ENCODE measurements at regions not wholly inside any gene's neighbourhood (a gene's known extent, or its start where the extent isn't known, plus 50 kb on each side); places are given as distances from the start of the nearest gene placed in this dataset.
"Not testable (repeated sequence)": the region's sequence is repeated elsewhere in the genome, so short reads cannot be mapped to it uniquely, and the experiment has no call there.

DNA sequence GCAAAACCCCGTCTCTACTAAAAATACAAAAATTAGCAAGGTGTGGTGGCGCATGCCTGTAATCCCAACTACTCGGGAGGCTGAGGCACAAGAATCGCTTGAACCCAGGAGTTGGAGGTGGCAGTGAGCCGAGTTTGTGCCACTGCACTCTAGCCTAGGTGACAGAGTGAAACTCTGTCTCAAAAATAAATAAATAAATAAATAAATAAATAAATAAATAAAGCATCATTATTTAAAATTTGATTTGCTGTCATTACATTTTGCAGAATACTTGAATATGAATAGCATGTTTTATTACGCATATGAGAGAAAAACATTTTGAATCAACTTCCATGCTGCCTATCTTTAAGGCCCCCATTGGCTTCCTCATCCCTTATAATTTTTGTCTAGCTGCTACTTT is 53.4 kb upstream of the MED14 start:
- ATAC-seq, result not testable (repeated sequence)

DNA sequence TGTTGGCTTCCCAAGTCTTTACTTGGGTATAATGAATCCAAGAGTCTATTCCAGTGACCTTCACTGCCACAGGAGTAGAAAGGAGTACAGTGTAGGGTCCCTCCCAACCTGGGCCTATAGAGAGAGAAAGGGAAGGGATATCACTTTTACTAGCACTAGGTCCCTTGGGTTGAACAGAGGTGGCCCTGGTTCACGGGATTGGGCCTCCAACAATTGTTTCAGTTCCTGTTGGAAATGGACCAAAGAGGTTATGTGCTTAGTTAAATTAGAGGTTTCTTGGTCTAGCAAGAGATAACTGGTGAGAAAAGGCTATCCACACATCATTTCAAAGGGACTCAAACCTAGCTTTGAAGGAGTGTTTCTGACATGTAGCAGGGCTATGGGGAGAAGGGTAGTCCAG is 57.1 kb upstream of the MED14 start:
- no peak for ATAC-seq

GRCh38 chrX:40794829-40795130 is 59.4 kb upstream of the MED14 start:
- not testable (repeated sequence) for ATAC-seq

DNA sequence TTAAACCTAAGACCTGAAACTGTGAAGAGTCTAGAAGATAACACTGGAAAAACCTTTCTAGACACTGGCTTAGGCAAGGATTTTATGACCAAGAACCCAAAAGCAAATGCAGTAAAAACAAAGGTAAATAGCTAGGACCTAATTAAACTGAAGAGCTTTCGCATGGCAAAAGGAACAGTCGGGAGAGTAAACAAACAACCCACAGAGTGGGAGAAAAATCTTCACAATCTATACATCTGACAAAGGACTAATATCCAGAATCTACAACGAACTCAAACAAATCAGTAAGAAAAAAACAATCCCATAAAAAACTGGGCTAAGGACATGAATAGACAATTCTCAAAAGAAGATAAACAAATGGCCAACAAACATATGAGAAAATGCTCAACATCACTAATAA is 64.4 kb upstream of the MED14 start:
- ATAC-seq, result not testable (repeated sequence)

DNA sequence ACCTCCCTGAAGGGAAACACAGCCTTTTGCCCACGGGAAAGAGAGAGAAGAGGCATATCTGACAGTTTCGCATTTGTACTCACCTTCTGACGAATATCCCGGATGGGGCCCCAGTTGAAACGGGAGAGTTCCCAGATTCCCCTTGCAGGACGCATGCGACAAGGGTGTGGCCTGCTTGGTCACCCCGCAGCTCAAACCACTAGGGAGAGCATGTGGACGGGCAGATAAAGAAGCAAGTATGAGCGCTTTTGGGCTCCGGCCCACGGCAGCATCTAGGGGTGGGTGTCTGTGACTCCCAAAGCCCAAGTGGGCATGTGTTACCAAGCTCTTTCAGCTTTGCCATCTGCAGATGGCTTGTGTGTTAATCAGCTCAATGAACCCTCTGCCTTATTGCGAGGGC is 70.1 kb upstream of the MED14 start:
- no peak for ATAC-seq

DNA sequence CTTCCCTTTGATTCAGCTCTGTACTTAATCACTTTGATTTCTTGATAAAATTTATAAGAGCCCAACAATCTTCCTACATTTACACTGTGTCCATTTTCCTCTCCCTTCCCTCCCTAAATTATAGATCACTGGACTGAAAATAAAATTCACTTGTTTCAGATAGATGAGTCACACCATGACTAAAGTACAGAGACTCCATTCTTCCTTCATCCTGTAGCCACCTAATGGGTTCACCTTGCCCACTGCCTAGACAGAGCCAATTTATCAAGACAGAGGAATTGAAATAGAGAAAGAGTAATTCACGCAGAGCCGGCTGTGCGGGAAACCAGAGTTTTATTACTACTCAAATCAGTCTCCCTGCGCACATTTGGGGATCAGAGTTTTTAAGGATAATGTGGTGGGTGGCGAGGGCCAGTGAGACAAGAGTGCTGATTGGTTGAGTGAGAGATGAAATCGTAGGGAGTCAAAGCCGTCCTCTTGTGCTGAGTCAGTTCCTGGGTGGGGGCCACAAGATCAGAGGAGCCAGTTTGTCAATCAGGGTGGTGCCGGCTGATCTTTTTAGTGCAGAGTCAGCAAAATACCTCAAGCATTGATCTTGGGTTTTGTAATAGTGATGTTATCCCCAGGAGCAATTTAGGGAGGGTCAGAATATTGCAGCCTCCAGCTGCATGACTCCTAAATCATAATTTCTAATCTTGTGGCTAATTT is 71.3 kb upstream of the MED14 start:
- no peak for ATAC-seq

GRCh38 chrX:40807384-40807783 is 72.0 kb upstream of the MED14 start:
- ATAC-seq, result no peak

DNA sequence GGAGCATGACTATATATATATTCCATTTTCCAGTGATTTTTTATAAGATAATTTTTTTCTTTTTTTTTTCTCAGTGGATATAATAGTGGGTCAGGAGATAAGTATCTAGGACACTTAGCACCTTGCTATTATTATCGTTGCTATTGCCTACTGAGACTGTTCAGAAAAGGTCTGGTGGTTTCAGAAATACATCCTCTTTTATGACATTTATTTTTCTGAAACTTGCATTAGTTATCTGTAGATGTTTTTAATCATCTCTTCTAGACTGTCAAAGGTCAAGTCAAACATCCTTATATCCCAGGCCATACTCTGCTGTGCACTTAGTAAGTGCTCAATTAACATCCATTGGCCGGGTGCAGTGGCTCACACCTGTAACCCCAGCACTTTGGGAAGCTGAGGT is 72.9 kb upstream of the MED14 start:
- ATAC-seq, result no peak

- ATAC-seq, result no peak
Observed at GRCh38 chrX:40809210-40809609, 73.9 kb upstream of the MED14 start.

- not testable (repeated sequence) for ATAC-seq
Observed at GRCh38 chrX:40815045-40815444, 79.7 kb upstream of the MED14 start.

DNA sequence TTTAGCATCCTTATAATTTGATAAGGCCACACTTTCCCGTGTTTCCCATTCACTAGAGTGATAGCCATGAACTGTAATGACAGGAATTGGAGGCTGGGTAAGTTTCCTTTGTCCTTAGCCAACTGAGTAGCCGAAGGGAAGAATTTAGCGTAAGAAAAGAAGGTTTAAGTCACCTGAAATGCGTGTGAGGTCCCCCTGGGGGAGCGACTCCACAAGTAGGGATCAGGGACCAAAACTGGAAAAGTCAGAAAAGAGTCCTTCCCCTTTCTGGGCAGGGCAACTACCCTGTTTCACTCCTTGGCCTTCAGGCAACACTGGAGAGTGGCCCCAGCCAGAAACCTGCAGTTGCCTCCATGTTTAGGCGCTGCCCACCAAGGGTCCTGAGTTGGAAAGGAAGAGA is 81.6 kb upstream of the MED14 start:
- no peak for ATAC-seq

DNA sequence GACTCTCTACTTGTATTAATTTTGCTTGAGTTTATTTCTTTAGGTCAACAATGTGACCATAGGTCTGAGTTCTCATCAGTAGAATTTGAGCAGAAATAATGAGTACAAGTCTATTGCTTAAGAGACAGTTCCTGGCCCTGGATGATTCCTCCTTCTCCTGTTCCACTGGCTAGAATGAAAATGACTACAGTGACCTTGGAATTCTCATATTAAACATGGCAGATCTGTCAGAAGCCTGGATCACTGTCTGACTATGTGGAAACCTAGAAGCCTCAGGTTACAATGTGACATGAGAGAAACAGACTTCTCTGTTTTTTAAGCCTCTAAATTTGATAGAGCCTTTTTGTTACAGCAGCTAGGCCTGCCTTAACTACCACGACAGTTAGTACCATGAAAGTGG is 82.9 kb upstream of the MED14 start:
- no peak for ATAC-seq

- no peak for ATAC-seq
Observed at GRCh38 chrX:40821780-40822179, 86.4 kb upstream of the MED14 start.

DNA sequence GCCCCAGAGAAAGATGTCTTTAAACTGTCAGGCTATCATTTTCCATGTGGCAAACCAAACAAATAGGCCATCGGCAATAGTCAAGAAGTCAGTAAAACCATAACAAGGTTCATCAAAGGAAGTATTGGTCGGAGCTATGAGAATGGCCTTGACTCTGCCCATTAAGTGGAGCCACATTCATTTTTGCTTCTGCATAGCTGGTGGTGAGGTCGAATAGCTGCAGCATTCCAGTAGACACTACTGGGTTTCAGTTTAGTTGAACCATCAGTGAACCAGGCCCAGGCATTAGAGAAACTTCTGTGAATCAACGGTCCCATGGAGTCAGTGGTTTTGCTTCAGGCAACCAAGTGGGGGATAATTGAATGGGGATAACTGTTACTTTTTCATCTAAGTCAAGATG is 92.0 kb upstream of the MED14 start:
- no peak for ATAC-seq

DNA sequence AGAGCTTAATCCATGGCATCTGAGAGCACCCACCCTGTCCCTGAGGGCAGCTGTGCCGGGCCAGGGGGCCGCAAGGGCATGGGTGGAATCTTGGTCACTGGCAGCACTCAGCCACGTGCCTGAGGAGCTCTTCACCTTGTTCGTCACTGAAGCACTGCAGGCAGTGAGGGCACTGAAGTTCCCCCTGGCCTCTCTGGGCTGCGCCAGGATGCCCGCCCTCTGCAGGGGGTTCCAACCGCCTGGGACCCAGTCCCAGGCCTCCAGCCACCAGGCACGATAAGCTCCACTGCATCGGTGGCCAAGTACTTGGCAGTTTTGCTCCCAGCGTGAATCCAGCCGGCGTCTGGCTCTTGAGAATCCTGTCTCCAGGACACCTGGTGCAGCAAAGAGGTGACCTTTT is 96.4 kb upstream of the MED14 start:
- ATAC-seq, result no peak

DNA sequence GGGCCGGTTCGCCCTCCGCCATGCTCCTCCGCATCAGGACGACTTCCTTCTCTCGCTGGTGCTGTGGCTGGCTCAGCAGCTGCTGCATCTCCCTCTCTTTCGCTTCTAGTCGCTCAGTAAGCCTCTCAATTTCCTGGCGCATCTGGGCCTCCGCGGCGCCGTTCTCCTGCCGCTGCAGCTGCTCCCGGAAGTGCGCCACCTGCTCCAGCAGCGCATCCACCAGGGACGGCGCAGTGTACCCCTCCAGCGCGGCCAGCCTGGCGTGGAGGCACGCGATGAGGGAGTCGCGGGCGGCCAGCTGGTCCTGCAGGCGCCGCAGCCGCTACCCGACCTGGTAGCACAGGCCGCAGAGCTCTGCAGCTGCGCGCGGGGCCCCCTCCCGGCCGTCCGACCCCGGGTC is 97.4 kb upstream of the MED14 start:
- no peak for ATAC-seq

GRCh38 chrX:40834225-40834624 is 98.9 kb upstream of the MED14 start:
- no peak for ATAC-seq

DNA sequence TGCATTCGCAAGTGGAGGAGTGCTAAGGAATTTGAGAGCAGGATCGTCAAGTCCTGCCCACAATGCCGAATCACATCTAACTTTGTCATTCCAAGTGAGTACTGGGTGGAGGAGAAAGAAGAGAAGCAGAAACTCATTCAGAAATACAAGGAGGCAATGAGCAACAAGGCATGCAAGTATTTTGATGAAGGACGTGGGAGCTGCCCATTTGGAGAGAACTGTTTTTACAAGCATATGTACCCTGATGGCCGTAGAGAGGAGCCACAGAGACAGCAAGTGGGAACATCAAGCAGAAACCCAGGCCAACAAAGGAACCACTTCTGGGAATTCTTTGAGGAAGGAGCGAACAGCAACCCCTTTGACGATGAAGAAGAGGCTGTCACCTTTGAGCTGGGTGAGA is 100.2 kb upstream of the MED14 start:
- ATAC-seq, result no peak

GRCh38 chrX:40843643-40844042 is 108.3 kb upstream of the MED14 start:
- ATAC-seq, result peak; percentile 65

GRCh38 chrX:40844471-40844870 is 109.1 kb upstream of the MED14 start:
- no peak for ATAC-seq

DNA sequence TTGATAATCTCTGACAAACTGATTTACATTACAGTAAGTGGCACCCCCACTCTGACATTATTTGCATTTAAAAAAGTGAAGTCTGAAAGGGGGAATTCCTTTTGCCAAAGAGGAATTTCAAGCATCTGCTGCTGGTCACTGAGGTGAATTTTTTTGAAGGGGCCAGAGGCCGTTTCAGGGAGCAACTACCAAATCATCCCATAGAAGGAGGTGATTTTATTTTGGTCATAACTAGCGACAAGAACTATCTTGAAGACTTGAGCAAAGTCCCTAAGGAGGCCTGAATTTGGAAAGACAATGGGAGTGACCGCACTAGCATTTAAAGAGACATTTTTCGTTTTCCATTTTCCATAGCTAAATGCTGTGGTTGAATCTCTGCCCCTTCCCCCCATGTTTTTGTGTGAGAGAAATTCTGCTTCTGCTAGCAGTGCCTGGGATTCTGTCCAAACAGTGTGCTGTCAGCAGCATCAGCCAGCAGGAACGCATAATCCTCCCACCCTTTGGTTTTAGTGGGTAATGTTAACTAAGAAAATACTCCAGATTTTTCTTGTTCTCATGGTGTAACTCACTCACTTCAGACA is 110.1 kb upstream of the MED14 start:
- ATAC-seq, result no peak

- no peak for ATAC-seq
Observed at GRCh38 chrX:40849906-40850823, 114.8 kb upstream of the MED14 start.

DNA sequence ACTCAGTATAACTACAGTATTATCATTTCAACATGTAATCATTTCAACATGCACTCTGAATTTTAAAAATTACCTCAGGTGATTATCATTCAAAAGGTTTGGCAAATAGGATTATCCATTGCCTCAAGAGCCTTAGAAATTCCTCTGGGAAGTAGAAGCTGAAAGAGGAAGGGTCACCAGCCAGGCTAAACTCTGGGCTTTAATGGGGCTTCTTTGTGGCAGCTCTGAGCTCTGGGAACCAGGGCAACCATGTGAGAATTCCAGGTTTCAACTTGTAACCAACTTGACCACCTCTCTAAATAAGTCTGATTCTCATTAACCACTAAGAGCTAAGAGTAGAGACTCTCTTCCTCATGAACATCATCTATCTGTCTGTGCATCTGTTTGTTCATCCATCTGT is 117.2 kb upstream of the MED14 start:
- ATAC-seq, result no peak
